HCT116 (cell line): ENCODE measurements at regions not wholly inside any gene's neighbourhood (a gene's known extent, or its start where the extent isn't known, plus 50 kb on each side); places are given as distances from the start of the nearest gene placed in this dataset.

Experiments
- ATAC-seq: fragments of 200-7000 bp; cut with Tn5 transposase; 2 replicates; pipeline ENCODE4 v1.9.1; 2020; ENCODE audit warnings: mild to moderate bottlenecking, moderate library complexity
- BruUV-seq: library from RNA; stranded (reverse); fragments of 400-500 nt; replicated peaks from 2 replicates; lab custom pipeline; 2021; lab: Mats Ljungman, UMichigan
- CTCF ChIA-PET: fragments of 300-600 bp; sonication (Branson Sonifier 250); formaldehyde crosslinking; loops from one replicate; lab custom pipeline; 2021; ENCODE audit warnings: antibody characterized with exemption; lab: Charles Lee
- POLR2A ChIA-PET: fragments of 300-600, 350-600 bp; sonication (Branson Sonifier 250); formaldehyde crosslinking; loops from one replicate; lab custom pipeline; 2021; ENCODE audit warnings: antibody characterized with exemption; lab: Charles Lee
- RAD21 ChIA-PET, 2 experiments: fragments of 300-600 bp; sonication (Branson Sonifier 250); formaldehyde crosslinking; loops; one replicate each; lab custom pipeline; 2023; ENCODE audit warnings: low total read pairs in 2 of 2; ENCODE audit not compliant: uncharacterized antibody in 2 of 2, unreplicated experiment in 2 of 2, low non-redundant PET in 1 of 2; lab: Charles Lee
- DNase-seq: peaks from one replicate; pipeline ENCODE4 v3.0.0-alpha.2; 2010; ENCODE audit warnings: low read depth, low spot score
- H2AFZ ChIP-seq: fragments of 200-600 bp; shearing (Covaris generic), sonication (generic); 2 replicates; pipeline ENCODE4 v1.6.1; 2017; ENCODE audit warnings: low read depth, mixed run types, mixed read lengths, antibody characterized with exemption, low read length; ENCODE audit not compliant: poor library complexity, severe bottlenecking
- H3K27ac ChIP-seq: 2 replicates; pipeline ENCODE4 v1.5.1; 2012; ENCODE audit warnings: low read depth, low read length
- H3K27me3 ChIP-seq: fragments of 200-600 bp; sonication (generic); 2 replicates; pipeline ENCODE4 v1.6.1; 2016; ENCODE audit warnings: mixed run types, low read length, mixed read lengths; ENCODE audit not compliant: insufficient read depth
- H3K36me3 ChIP-seq, 2 experiments: fragments of 200-500 bp in 1 of 2; fragments of 200-600 bp in 1 of 2; sonication (Bioruptor generic) in 1 of 2; sonication (generic) in 1 of 2; 2 replicates each; pipeline versions ENCODE4 v1.5.1 to v1.6.1; 2014 to 2016; ENCODE audit warnings: low read length in 2 of 2, inconsistent platforms in 1 of 2, mixed read lengths in 1 of 2, mixed run types in 1 of 2; ENCODE audit not compliant: insufficient read depth in 2 of 2, control insufficient read depth in 1 of 2
- H3K4me1 ChIP-seq, 2 experiments: fragments of 200-600 bp in 1 of 2; sonication (generic) in 1 of 2; 2 replicates each; pipeline versions ENCODE4 v1.5.1 to v1.6.1; 2012 to 2017; ENCODE audit warnings: low read length in 2 of 2, inconsistent platforms in 1 of 2, mild to moderate bottlenecking in 1 of 2, mixed read lengths in 1 of 2, mixed run types in 1 of 2, moderate library complexity in 1 of 2; ENCODE audit not compliant: insufficient read depth in 2 of 2, control insufficient read depth in 1 of 2
- H3K4me2 ChIP-seq: fragments of 200-600 bp; sonication (generic); 2 replicates; pipeline ENCODE4 v1.6.1; 2017; ENCODE audit warnings: mixed run types, low read length, mixed read lengths
- H3K4me3 ChIP-seq, 2 experiments: fragments of 200-600 bp in 1 of 2; sonication (generic) in 1 of 2; replicated peaks in 1 of 2; 2 replicates each; pipeline ENCODE4 v1.5.1; 2011 to 2016; ENCODE audit warnings: low read length in 2 of 2, control low read depth in 1 of 2, low read depth in 1 of 2, mild to moderate bottlenecking in 1 of 2, mixed read lengths in 1 of 2, mixed run types in 1 of 2
- H3K79me2 ChIP-seq: fragments of 200-600 bp; sonication (generic); 2 replicates; pipeline ENCODE4 v1.6.1; 2017; ENCODE audit warnings: mild to moderate bottlenecking, mixed run types, low read length, moderate library complexity, mixed read lengths; ENCODE audit not compliant: insufficient read depth
- H3K9ac ChIP-seq: fragments of 200-600 bp; sonication (generic); 2 replicates; pipeline ENCODE4 v1.6.1; 2016; ENCODE audit warnings: low read length, mixed read lengths
- H3K9me2 ChIP-seq: fragments of 200-600 bp; sonication (generic), shearing (Covaris generic); 2 replicates; pipeline ENCODE4 v1.6.1; 2017; ENCODE audit warnings: mixed run types, mild to moderate bottlenecking, moderate library complexity; ENCODE audit not compliant: insufficient read depth
- H3K9me3 ChIP-seq, 2 experiments: fragments of 200-500 bp in 1 of 2; fragments of 200-600 bp in 1 of 2; sonication (Bioruptor generic) in 1 of 2; sonication (generic) in 1 of 2; 2 replicates each; pipeline ENCODE4 v1.6.1; 2014 to 2017; ENCODE audit warnings: low read length in 2 of 2, mixed read lengths in 2 of 2, inconsistent platforms in 1 of 2, low read depth in 1 of 2, mild to moderate bottlenecking in 1 of 2, mixed run types in 1 of 2, moderate library complexity in 1 of 2; ENCODE audit not compliant: control insufficient read depth in 1 of 2, insufficient read depth in 1 of 2
- H4K20me1 ChIP-seq: fragments of 200-600 bp; sonication (generic), shearing (Covaris generic); 2 replicates; pipeline ENCODE4 v1.6.1; 2017; ENCODE audit warnings: mixed run types, mild to moderate bottlenecking, moderate library complexity; ENCODE audit not compliant: insufficient read depth
- EGR1 ChIP-seq: IDR thresholded peaks from 2 replicates; pipeline ENCODE4 v1.6.1; 2012; ENCODE audit warnings: low read depth
- ELF1 ChIP-seq: IDR thresholded peaks from 2 replicates; pipeline ENCODE4 v1.6.1; 2012; ENCODE audit warnings: low read depth, borderline replicate concordance
- EZH2 ChIP-seq: fragments of 200-600 bp; sonication (generic); IDR thresholded peaks from 2 replicates; pipeline ENCODE4 v1.6.1; 2017; ENCODE audit warnings: antibody characterized with exemption, mixed run types
- EZH2phosphoT487 ChIP-seq: fragments of 200-600 bp; IDR thresholded peaks from 2 replicates; pipeline ENCODE4 v1.6.1; 2018; ENCODE audit warnings: antibody characterized with exemption, borderline replicate concordance
- FOSL1 ChIP-seq: IDR thresholded peaks from 2 replicates; pipeline ENCODE4 v1.6.1; 2012; ENCODE audit warnings: low read depth
- MAX ChIP-seq: IDR thresholded peaks from 2 replicates; pipeline ENCODE4 v1.6.1; 2012
- RAD21 ChIP-seq: IDR thresholded peaks from 2 replicates; pipeline ENCODE4 v1.6.1; 2012; ENCODE audit warnings: low read depth, mild to moderate bottlenecking
- REST ChIP-seq: IDR thresholded peaks from 2 replicates; pipeline ENCODE4 v1.6.1; 2012; ENCODE audit warnings: low read depth
- SP1 ChIP-seq: IDR thresholded peaks from 2 replicates; pipeline ENCODE4 v1.6.1; 2012; ENCODE audit warnings: low read depth
- SRF ChIP-seq: IDR thresholded peaks from 2 replicates; pipeline ENCODE4 v1.6.1; 2012; ENCODE audit warnings: low read depth
- TCF7L2 ChIP-seq: IDR thresholded peaks from 2 replicates; pipeline ENCODE4 v1.7.0; 2011; ENCODE audit warnings: borderline replicate concordance, inconsistent platforms; ENCODE audit not compliant: insufficient read depth, insufficient read length; ENCODE audit errors: extremely low read depth
- intact Hi-C: fragments of 100-400 bp; cut with micrococcal nuclease; formaldehyde crosslinking; loops from 2 replicates; pipeline ENCODE4 v1.10.0; 2022

DNA sequence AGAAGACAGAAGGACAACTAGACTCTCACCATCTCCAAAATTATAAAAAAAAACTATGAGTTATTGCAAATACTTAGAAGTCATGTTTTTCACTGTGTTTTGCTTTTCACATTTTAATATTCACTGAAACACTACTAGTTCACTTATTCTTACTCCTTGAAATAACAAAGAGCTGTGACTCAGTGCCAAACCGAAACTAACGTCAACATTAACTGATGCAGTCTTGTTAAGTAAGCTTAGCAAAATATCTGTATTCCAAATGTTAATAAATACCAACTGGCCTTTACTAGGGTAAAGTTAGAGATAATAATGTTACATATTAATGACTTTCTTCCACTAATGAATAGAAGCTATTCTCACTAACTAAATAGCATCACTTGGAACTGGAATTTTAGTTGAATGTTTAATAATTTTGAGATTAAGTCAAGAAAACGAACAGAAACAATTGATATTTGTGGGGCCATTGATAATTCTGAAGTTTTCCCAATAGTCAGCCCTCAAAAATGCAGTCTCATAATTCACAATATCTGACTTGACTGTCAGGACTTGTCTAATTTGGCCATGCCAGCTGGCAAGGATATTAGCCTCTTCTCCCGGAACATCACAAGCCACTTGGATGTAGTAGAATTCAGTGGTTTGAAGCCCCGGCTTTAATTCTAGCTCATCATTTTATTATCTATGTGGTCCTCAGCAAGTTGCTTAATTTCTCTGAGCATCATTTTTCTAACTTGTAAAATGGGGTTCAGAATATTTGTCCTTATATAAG lies 230.1 kb upstream of the DDI1 start:
- TF ChIP-seq EZH2 = no peak
- no peak for TF ChIP-seq SRF
- TF ChIP-seq RAD21 = no peak
- TF ChIP-seq MAX = no peak
- no peak for TF ChIP-seq REST
- TF ChIP-seq ELF1 = no peak
- TF ChIP-seq FOSL1 = no peak
- TF ChIP-seq SP1 = no peak
- no peak for TF ChIP-seq EZH2phosphoT487
- TF ChIP-seq TCF7L2 = no peak
- TF ChIP-seq EGR1 = no peak

More for the DNA sequence above, 230.1 kb upstream of the DDI1 start:
- ChIA-PET POLR2A (no interaction called here), RAD21 (no interaction called here), CTCF (no interaction called here)
- Histone ChIP-seq H3K36me3 (no peaks in the 10 kb centered on the region), H3K9me2 (no peaks in the 10 kb centered on the region), H3K27me3 (no peaks in the 10 kb centered on the region), H2AFZ (no peak overlapping the region), H3K4me1 (no peaks in the 10 kb centered on the region), H3K9ac (no peak overlapping the region), H3K4me2 (no peak overlapping the region), H3K4me3 (no peak overlapping the region), H3K27ac (no peak overlapping the region), H3K79me2 (no peaks in the 10 kb centered on the region), H4K20me1 (no peaks in the 10 kb centered on the region), H3K9me3 (no peaks in the 10 kb centered on the region)
- ATAC-seq (no peak), DNase-seq (no peak)
- BruUV-seq = no TSS peak
- intact Hi-C loops = no loop called here
